HEK293 (cell line): ENCODE measurements at regions not wholly inside any gene's neighbourhood (a gene's known extent, or its start where the extent isn't known, plus 50 kb on each side); places are given as distances from the start of the nearest gene placed in this dataset.

Experiments
- BCL11B ChIP-seq: fragments of 450-650 bp; formaldehyde crosslinking; IDR thresholded peaks from 2 replicates; pipeline ENCODE4 v1.5.1; 2016; ENCODE audit warnings: low read depth, missing biosample characterization, missing genetic modification characterization
- CTCF ChIP-seq: fragments of 450-650 bp; formaldehyde crosslinking; IDR thresholded peaks from 2 replicates; pipeline ENCODE4 v1.5.1; 2016; ENCODE audit warnings: missing biosample characterization, missing genetic modification characterization
- EGR2 ChIP-seq: fragments of 450-650 bp; formaldehyde crosslinking; IDR thresholded peaks from 2 replicates; pipeline ENCODE4 v1.5.1; 2016; ENCODE audit warnings: low read depth, missing biosample characterization, missing genetic modification characterization
- HOXA7 ChIP-seq: sonication (generic); formaldehyde crosslinking; IDR thresholded peaks from 2 replicates; pipeline ENCODE4 v1.8.1; 2022; ENCODE audit warnings: missing genetic modification reagents, borderline replicate concordance
- KLF17 ChIP-seq: fragments of 450-650 bp; formaldehyde crosslinking; IDR thresholded peaks from 2 replicates; pipeline ENCODE4 v1.5.1; 2016; ENCODE audit warnings: missing biosample characterization, missing genetic modification characterization
- PATZ1 ChIP-seq: fragments of 450-650 bp; formaldehyde crosslinking; IDR thresholded peaks from 2 replicates; pipeline ENCODE4 v1.5.1; 2016; ENCODE audit warnings: missing biosample characterization, missing genetic modification characterization
- SP2 ChIP-seq: fragments of 450-650 bp; formaldehyde crosslinking; IDR thresholded peaks from 2 replicates; pipeline ENCODE4 v1.5.1; 2016; ENCODE audit warnings: missing biosample characterization, missing genetic modification characterization
- ZBTB17 ChIP-seq: fragments of 450-650 bp; formaldehyde crosslinking; IDR thresholded peaks from 2 replicates; pipeline ENCODE4 v1.5.1; 2016; ENCODE audit warnings: missing biosample characterization, missing genetic modification characterization
- ZBTB48 ChIP-seq: fragments of 450-650 bp; formaldehyde crosslinking; IDR thresholded peaks from 2 replicates; pipeline ENCODE4 v1.5.1; 2016; ENCODE audit warnings: missing biosample characterization, missing genetic modification characterization
- ZNF157 ChIP-seq: fragments of 450-650 bp; formaldehyde crosslinking; IDR thresholded peaks from 2 replicates; pipeline ENCODE4 v1.5.1; 2016; ENCODE audit warnings: missing biosample characterization, missing genetic modification characterization
- ZNF362 ChIP-seq: fragments of 450-650 bp; formaldehyde crosslinking; IDR thresholded peaks from 2 replicates; pipeline ENCODE4 v1.5.1; 2016; ENCODE audit warnings: missing biosample characterization, missing genetic modification characterization
- ZNF510 ChIP-seq: fragments of 450-650 bp; formaldehyde crosslinking; IDR thresholded peaks from 2 replicates; pipeline ENCODE4 v1.5.1; 2018; ENCODE audit warnings: mild to moderate bottlenecking, missing genetic modification characterization, missing biosample characterization; ENCODE audit not compliant: insufficient replicate concordance
- ZNF514 ChIP-seq: fragments of 450-650 bp; formaldehyde crosslinking; IDR thresholded peaks from 2 replicates; pipeline ENCODE4 v1.5.1; 2016; ENCODE audit warnings: missing biosample characterization, missing genetic modification characterization
- ZNF518A ChIP-seq: fragments of 450-650 bp; formaldehyde crosslinking; conservative IDR thresholded peaks from 2 replicates; pipeline ENCODE4 v1.5.1; 2016; ENCODE audit warnings: low read depth, missing biosample characterization, missing genetic modification characterization
- ZNF600 ChIP-seq: fragments of 450-650 bp; formaldehyde crosslinking; IDR thresholded peaks from 2 replicates; pipeline ENCODE4 v1.5.1; 2016; ENCODE audit warnings: missing biosample characterization, missing genetic modification characterization
- ZNF76 ChIP-seq: fragments of 450-650 bp; formaldehyde crosslinking; IDR thresholded peaks from 2 replicates; pipeline ENCODE4; 2016; ENCODE audit warnings: low read depth, missing biosample characterization, missing genetic modification characterization, borderline replicate concordance
- ZNF791 ChIP-seq: fragments of 450-650 bp; formaldehyde crosslinking; IDR thresholded peaks from 2 replicates; pipeline ENCODE4 v1.5.1; 2016; ENCODE audit warnings: missing biosample characterization, missing genetic modification characterization

- TF ChIP-seq ZBTB17 (tag by site-specific recombination): peak; percentile 82
- peak; percentile 51; the same call in 1 of the 2 replicates for TF ChIP-seq KLF17 (tag by site-specific recombination)
- TF ChIP-seq ZNF362 (tag by site-specific recombination): peak; percentile 89
- no peak for TF ChIP-seq ZNF514 (tag by site-specific recombination)
- TF ChIP-seq SP2 (tag by site-specific recombination): peak; percentile 82
- TF ChIP-seq EGR2 (tag by site-specific recombination): no peak
- TF ChIP-seq ZNF518A (tag by site-specific recombination): peak; percentile 58; the same call in 1 of the 2 replicates
- TF ChIP-seq PATZ1 (tag by site-specific recombination): 0 out of 2 replicates have a peak, but pooled peaks have one; percentile 26
- peak; percentile 44; the same call in 1 of the 2 replicates for TF ChIP-seq ZNF76 (tag by site-specific recombination)
- no peak for TF ChIP-seq ZNF791 (tag by site-specific recombination)
- TF ChIP-seq ZBTB48 (tag by site-specific recombination): peak; percentile 69
- TF ChIP-seq ZNF600: peak; percentile 68
- TF ChIP-seq ZNF510 (tag by site-specific recombination): no peak
- peak; percentile 43; the same call in 1 of the 2 replicates for TF ChIP-seq BCL11B (tag by site-specific recombination)
- no peak for TF ChIP-seq HOXA7
- no peak for TF ChIP-seq ZNF157
- peak; percentile 84 for TF ChIP-seq CTCF (tag by site-specific recombination)
These were observed 59.2 kb upstream of the PAGE5 start (continued) for GRCh38 chrX:55160685-55161552.
